Vagina (tissue), 2 donors: ENCODE measurements at regions not wholly inside any gene's neighbourhood (a gene's known extent, or its start where the extent isn't known, plus 50 kb on each side); places are given as distances from the start of the nearest gene placed in this dataset.

Experiments
- CTCF ChIP-seq, 3 experiments: fragments of 450-650 bp in 2 of 3; fragments of 200-600 bp in 1 of 3; sonication (generic) in 1 of 3; IDR thresholded peaks; one replicate each; pipeline ENCODE4 v1.5.1; 2017 to 2019; ENCODE audit warnings: antibody characterized with exemption in 3 of 3, mild to moderate bottlenecking in 2 of 3, moderate library complexity in 2 of 3
- POLR2A ChIP-seq, 2 donors: fragments of 450-650 bp; IDR thresholded peaks; one replicate each; pipeline ENCODE4 v1.6.1; 2017; ENCODE audit warnings: antibody characterized with exemption in 2 of 2, mild to moderate bottlenecking in 2 of 2, moderate library complexity in 2 of 2

- TF ChIP-seq CTCF (IDR thresholded peaks at IDR 0.05) (no peak), POLR2A (IDR thresholded peaks at IDR 0.05) (no peak)
These were observed 91.1 kb upstream of the DAB2 start for GRCh38 chr5:39515881-39516280.
